Prostate gland (tissue), 2 donors: ENCODE measurements at regions not wholly inside any gene's neighbourhood (a gene's known extent, or its start where the extent isn't known, plus 50 kb on each side); places are given as distances from the start of the nearest gene placed in this dataset.

Source experiments
- CTCF ChIP-seq, 4 experiments: fragments of 200-600 bp in 2 of 4; fragments of 450-650 bp in 2 of 4; sonication (generic) in 2 of 4; IDR thresholded peaks; 1 replicate in 3 of 4; 2 replicates in 1 of 4; pipeline ENCODE4 v1.5.1; 2016 to 2019; ENCODE audit warnings: antibody characterized with exemption in 4 of 4, mild to moderate bottlenecking in 2 of 4, moderate library complexity in 2 of 4
- POLR2A ChIP-seq: fragments of 450-650 bp; IDR thresholded peaks from one replicate; pipeline ENCODE4 v1.6.1; 2016; ENCODE audit warnings: antibody characterized with exemption, mild to moderate bottlenecking

- TF ChIP-seq POLR2A = no peak
- TF ChIP-seq CTCF (IDR thresholded peaks at IDR 0.05) = no peak
These were observed 162.9 kb upstream of the AGAP1 start for GRCh38 chr2:235330775-235331451.
